Cardiac muscle cell (in vitro differentiated cells and primary cell): ENCODE measurements at regions not wholly inside any gene's neighbourhood (a gene's known extent, or its start where the extent isn't known, plus 50 kb on each side); places are given as distances from the start of the nearest gene placed in this dataset.

Experiments
- DNase-seq, 2 donors: peaks; one replicate each; pipeline versions ENCODE4 v3.0.0 to v3.0.0-alpha.2; 2010 to 2017; ENCODE audit warnings: low read depth in 1 of 2, low spot score in 1 of 2
- H3K27ac ChIP-seq: fragments of 200-600 bp; sonication (generic); 2 replicates; pipeline ENCODE4 v1.5.1; 2016
- H3K27me3 ChIP-seq: fragments of 200-600 bp; sonication (generic); 2 replicates; pipeline ENCODE4 v1.6.0; 2016; ENCODE audit warnings: control low read depth
- H3K36me3 ChIP-seq: fragments of 200-600 bp; sonication (generic); 2 replicates; pipeline ENCODE4 v1.5.1; 2016; ENCODE audit warnings: control low read depth
- H3K4me1 ChIP-seq: fragments of 200-600 bp; sonication (generic); 2 replicates; pipeline ENCODE4 v1.8.1; 2017; ENCODE audit warnings: low read depth, mild to moderate bottlenecking, mixed run types
- H3K4me3 ChIP-seq: fragments of 200-600 bp; sonication (generic); 2 replicates; pipeline ENCODE4 v1.5.1; 2016; ENCODE audit warnings: mild to moderate bottlenecking
- H3K9me3 ChIP-seq: fragments of 200-600 bp; sonication (generic); 2 replicates; pipeline ENCODE4 v1.5.1; 2017; ENCODE audit warnings: low read depth, mild to moderate bottlenecking, control low read depth
- CTCF ChIP-seq: IDR thresholded peaks from 2 replicates; pipeline ENCODE4 v1.5.1; 2012; ENCODE audit warnings: low read depth, mild to moderate bottlenecking, low read length

DNA sequence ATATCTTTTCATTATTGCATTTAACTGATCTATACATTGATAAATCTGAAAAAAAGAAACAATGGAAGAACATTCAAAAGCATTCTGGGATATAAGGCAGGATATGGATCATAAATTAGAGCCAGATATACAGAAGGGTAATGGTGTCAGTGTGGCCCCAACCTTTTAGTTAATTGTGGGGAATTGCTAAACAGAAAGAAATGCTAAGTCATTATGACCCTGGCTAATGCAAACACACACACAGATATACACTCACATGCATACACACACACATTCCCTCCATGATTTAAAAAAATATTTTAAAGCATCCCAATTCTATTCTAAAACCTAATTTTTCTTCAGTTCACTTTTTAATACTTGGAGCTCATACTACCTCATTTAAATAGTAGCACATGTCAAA is 404.5 kb downstream of the BCAT1 start:
- Histone ChIP-seq H3K27ac (no peak overlapping the region), H3K4me3 (no peak overlapping the region), H3K36me3 (no peaks in the 10 kb centered on the region), H3K4me1 (no peaks in the 10 kb centered on the region), H3K9me3 (no peaks in the 10 kb centered on the region), H3K27me3 (no peaks in the 10 kb centered on the region)
- DNase-seq = no peak
- TF ChIP-seq CTCF = no peak

DNA sequence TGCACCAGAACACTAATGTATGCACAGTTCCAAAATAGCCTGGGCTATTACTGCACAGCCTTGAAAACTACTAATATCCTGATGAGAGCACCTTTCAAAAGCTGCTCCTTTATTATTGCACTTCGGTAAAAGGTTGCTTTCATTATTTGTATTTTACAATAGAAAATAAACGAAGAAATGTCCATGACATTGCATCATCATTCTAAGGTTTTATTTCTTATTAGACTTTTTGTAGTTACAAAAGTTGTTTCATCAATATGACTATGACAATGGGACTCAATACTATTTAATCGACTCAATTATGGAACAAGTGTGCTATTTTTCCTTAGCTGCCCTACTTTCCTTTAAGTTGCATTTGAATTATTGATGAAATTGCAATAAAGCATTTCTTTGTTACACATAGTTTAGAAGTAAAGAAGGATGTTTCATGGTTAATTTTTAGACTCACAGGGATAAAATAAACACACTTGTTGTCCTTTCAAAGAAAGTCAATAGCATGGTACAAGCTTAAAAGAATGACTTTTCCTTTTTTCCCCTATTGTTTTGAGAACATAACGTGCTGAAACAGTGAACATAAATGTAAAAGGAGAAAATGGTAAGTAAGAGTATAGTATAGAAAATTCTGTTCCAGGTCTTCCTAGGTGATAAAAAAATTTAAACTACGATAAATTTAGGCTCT is 407.6 kb downstream of the BCAT1 start:
- no peak for DNase-seq
- TF ChIP-seq CTCF = no peak
- Histone ChIP-seq H3K9me3 (no peaks in the 10 kb centered on the region), H3K36me3 (no peaks in the 10 kb centered on the region), H3K4me1 (peaks cover 10% of the 10 kb centered on the region), H3K27ac (no peak overlapping the region), H3K27me3 (no peaks in the 10 kb centered on the region), H3K4me3 (no peak overlapping the region)

DNA sequence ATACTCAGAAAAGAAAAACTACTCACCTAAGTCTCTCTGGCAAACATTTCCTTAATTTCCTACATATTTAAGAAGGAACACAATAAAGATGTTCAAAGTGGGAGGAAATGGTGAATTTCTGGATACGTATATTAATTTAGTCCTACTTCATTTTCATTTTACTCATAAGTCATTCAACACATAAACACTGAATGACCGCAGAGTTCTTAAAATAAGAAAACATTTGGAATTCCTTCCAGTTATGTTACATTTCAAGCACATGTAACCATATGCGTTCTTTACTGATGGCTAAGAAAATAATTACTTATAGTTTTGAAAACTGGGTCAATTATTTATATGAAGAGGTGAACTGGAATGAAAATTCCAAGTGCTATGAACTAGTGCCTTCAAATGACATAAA is 409.3 kb downstream of the BCAT1 start:
- H3K4me3 ChIP-seq = no peak overlapping the region
- no peak for DNase-seq
- no peaks in the 10 kb centered on the region for H3K27me3 ChIP-seq
- TF ChIP-seq CTCF = no peak
- H3K4me1 ChIP-seq = peaks cover 10% of the 10 kb centered on the region
- H3K9me3 ChIP-seq = no peaks in the 10 kb centered on the region
- H3K36me3 ChIP-seq = no peaks in the 10 kb centered on the region
- H3K27ac ChIP-seq = no peak overlapping the region

DNA sequence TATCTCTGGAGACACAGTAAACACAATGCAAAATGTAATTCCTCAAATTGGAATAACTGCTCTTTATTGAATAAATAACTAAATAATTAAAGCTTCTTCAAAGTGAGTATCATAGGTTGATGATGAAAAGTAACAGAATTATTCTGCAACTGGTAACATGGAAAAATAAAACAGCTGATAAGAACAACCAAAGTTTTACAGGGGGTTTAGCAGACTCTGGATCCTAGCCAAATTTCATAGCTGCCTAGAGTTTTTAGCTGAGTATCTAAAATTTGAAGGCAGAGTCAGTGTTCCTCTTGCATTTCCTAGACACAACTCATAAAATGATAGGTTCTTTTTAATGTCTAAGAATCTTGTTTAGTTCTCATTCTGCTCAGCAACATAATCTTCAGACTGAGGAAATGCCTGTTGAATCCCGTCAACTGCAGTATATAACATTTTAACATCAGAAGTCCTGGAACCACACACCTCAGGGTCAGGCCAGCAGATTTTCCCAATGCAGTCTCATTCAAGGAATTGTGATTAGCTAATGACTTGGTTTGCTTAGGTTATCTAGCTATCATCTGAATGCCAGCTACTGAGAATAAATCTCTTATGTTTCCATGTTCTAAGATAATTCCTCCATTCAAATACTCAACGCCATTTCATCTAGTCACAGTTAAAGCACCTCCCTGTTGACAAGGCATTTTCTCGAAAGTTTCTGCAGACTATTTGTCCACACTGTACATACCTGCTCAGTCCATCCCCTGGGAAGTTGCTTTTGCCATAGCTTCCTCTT is 411.6 kb downstream of the BCAT1 start:
- Histone ChIP-seq H3K36me3 (no peaks in the 10 kb centered on the region), H3K4me1 (peaks cover 10% of the 10 kb centered on the region), H3K4me3 (no peak overlapping the region), H3K9me3 (no peaks in the 10 kb centered on the region), H3K27me3 (no peaks in the 10 kb centered on the region), H3K27ac (no peak overlapping the region)
- peak; percentile 19 to 34 for DNase-seq
- no peak for TF ChIP-seq CTCF

DNA sequence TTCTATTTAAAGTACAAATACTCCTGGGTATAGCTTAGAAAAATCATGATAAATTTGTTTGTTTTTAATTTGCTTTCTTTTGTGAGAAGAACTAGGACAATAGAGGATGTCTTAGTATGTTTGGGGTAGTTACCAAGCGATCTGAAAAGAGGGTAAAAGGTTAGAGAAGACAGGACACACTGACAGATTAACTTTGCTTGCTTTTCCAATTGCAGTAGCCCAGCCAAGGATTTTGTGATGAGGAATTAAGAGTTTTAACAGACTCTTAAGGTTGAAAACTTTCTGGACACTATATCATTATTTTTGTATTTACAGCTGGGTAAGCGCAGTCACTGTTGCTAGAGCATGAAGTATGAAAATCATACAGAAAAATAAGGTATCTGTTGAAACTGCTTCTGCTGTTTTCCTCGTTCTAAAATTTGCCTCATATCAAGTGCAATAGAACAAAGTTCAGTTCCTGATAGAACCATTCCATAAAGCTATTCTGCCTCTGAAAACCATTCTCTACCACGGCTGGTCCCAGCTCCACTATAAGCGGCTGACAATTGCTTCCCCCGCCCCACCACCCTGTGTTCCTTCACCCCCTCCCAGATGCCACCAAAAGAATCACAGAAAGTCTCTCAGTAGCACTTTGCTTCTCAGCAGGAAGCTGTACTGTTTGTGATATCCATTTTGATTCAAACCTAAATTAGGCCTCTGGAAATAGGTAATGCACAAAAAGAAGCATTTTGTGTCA is 413.4 kb downstream of the BCAT1 start:
- Histone ChIP-seq H3K36me3 (no peaks in the 10 kb centered on the region), H3K27me3 (no peaks in the 10 kb centered on the region), H3K4me1 (peaks cover 10% of the 10 kb centered on the region), H3K4me3 (no peak overlapping the region), H3K27ac (no peak overlapping the region), H3K9me3 (no peaks in the 10 kb centered on the region)
- TF ChIP-seq CTCF = no peak
- no peak for DNase-seq
